Endodermal cell (in vitro differentiated cells): ENCODE measurements at regions not wholly inside any gene's neighbourhood (a gene's known extent, or its start where the extent isn't known, plus 50 kb on each side); places are given as distances from the start of the nearest gene placed in this dataset.
"Not testable (repeated sequence)": the region's sequence is repeated elsewhere in the genome, so short reads cannot be mapped to it uniquely, and the experiment has no call there.

Experiments
- DNase-seq: peaks from one replicate; pipeline ENCODE4 v3.0.0-alpha.2; 2017
- H3K27ac ChIP-seq: 2 replicates; pipeline ENCODE4 v1.5.1; 2013; ENCODE audit warnings: mild to moderate bottlenecking, low read depth, low read length, moderate library complexity
- H3K27me3 ChIP-seq: 2 replicates; pipeline ENCODE4 v1.6.1; 2013; ENCODE audit warnings: mild to moderate bottlenecking, low read length, moderate library complexity; ENCODE audit not compliant: insufficient read depth, control insufficient read depth, poor library complexity, severe bottlenecking
- H3K36me3 ChIP-seq: 2 replicates; pipeline ENCODE4 v1.7.0; 2013; ENCODE audit warnings: mild to moderate bottlenecking, low read length, moderate library complexity; ENCODE audit not compliant: control insufficient read depth, insufficient read depth
- H3K4me1 ChIP-seq: one replicate; pipeline ENCODE4 v1.7.0; 2013; ENCODE audit warnings: low read length; ENCODE audit not compliant: control insufficient read depth, insufficient read depth
- H3K4me3 ChIP-seq: 2 replicates; pipeline ENCODE4 v1.5.1; 2013; ENCODE audit warnings: mild to moderate bottlenecking, low read length, moderate library complexity
- H3K9ac ChIP-seq: 2 replicates; pipeline ENCODE4 v1.6.1; 2013; ENCODE audit warnings: mild to moderate bottlenecking, low read length, moderate library complexity; ENCODE audit not compliant: poor library complexity, severe bottlenecking; ENCODE audit errors: extremely low read depth
- H3K9me3 ChIP-seq: 2 replicates; pipeline ENCODE4 v1.6.1; 2013; ENCODE audit warnings: mild to moderate bottlenecking, low read length, moderate library complexity; ENCODE audit not compliant: control insufficient read depth
- H3K27ac Mint-ChIP-seq: 2 replicates; pipeline ENCODE4 v1.8.0; 2020; ENCODE audit warnings: mixed read lengths
- H3K27me3 Mint-ChIP-seq: 2 replicates; pipeline ENCODE4 v1.8.0; 2021; ENCODE audit warnings: mild to moderate bottlenecking, mixed read lengths; ENCODE audit not compliant: insufficient read depth
- H3K36me3 Mint-ChIP-seq: 2 replicates; pipeline ENCODE4 v1.8.0; 2020; ENCODE audit warnings: low read depth, mixed read lengths
- H3K4me1 Mint-ChIP-seq: 2 replicates; pipeline ENCODE4 v1.8.0; 2020; ENCODE audit warnings: mixed read lengths
- H3K4me3 Mint-ChIP-seq: 2 replicates; pipeline ENCODE4 v1.8.0; 2020; ENCODE audit warnings: mild to moderate bottlenecking, moderate library complexity, mixed read lengths
- H3K9me3 Mint-ChIP-seq: 2 replicates; pipeline ENCODE4 v1.8.0; 2020; ENCODE audit warnings: mild to moderate bottlenecking, mixed read lengths
- CTCF ChIP-seq: fragments of 200-600 bp; sonication (generic); conservative IDR thresholded peaks from 2 replicates; pipeline ENCODE4 v1.5.0; 2021; ENCODE audit warnings: antibody characterized with exemption, mild to moderate bottlenecking
- WGBS, 2 experiments: methylation state at CpG; one replicate each; pipeline versions ENCODE4 v1.1.5 to v1.1.7; 2013; ENCODE audit warnings: missing lambda C conversion rate in 2 of 2, mixed read lengths in 1 of 2; ENCODE audit not compliant: insufficient coverage in 1 of 2, insufficient read length in 1 of 2; 5-methylcytosine and 5-hydroxymethylcytosine counted together

- no peak for DNase-seq
- Mint-ChIP-seq H3K27ac (no peak overlapping the region), H3K4me3 (no peak overlapping the region), H3K9me3 (peaks cover 1% of the 10 kb centered on the region), H3K36me3 (no peaks in the 10 kb centered on the region), H3K27me3 (no peaks in the 10 kb centered on the region), H3K4me1 (no peaks in the 10 kb centered on the region)
- 70 to 75% methylated on average over 4 of the region's 6 CpGs for WGBS, 2 experiments
- Histone ChIP-seq H3K4me3 (no peak overlapping the region), H3K4me1 (no peaks in the 10 kb centered on the region), H3K36me3 (no peaks in the 10 kb centered on the region), H3K27me3 (no peaks in the 10 kb centered on the region), H3K9ac (no peak overlapping the region), H3K9me3 (no peaks in the 10 kb centered on the region), H3K27ac (no peak overlapping the region)
- no peak for TF ChIP-seq CTCF
These were observed 666.2 kb downstream of the SLITRK6 start for GRCh38 chr13:85132986-85133385.

GRCh38 chr13:85123501-85123900 lies 675.7 kb downstream of the SLITRK6 start:
- not testable (repeated sequence) for H3K4me1 Mint-ChIP-seq, H3K27ac ChIP-seq, H3K9ac ChIP-seq, DNase-seq, H3K4me3 ChIP-seq, H3K4me1 ChIP-seq, H3K4me3 Mint-ChIP-seq, H3K9me3 ChIP-seq, H3K27me3 Mint-ChIP-seq, H3K27me3 ChIP-seq, H3K36me3 Mint-ChIP-seq, H3K27ac Mint-ChIP-seq, H3K36me3 ChIP-seq
- 64% methylated on average over 9 of the region's 14 CpGs; no CpG with 5 or more reads in 1 of the 2 experiments for WGBS, 2 experiments
- H3K9me3 Mint-ChIP-seq: peaks cover 16% of the 10 kb centered on the region

- no peak for TF ChIP-seq CTCF
- Mint-ChIP-seq H3K36me3 (no peaks in the 10 kb centered on the region), H3K27me3 (no peaks in the 10 kb centered on the region), H3K4me3 (no peak overlapping the region), H3K27ac (no peak overlapping the region), H3K9me3 (peaks cover 4% of the 10 kb centered on the region), H3K4me1 (no peaks in the 10 kb centered on the region)
- no peak for DNase-seq
- H3K27me3 ChIP-seq: no peaks in the 10 kb centered on the region
- no peak overlapping the region for H3K9ac ChIP-seq
- no peak overlapping the region for H3K4me3 ChIP-seq
- no peaks in the 10 kb centered on the region for H3K9me3 ChIP-seq
- H3K36me3 ChIP-seq: no peaks in the 10 kb centered on the region
- no peak overlapping the region for H3K27ac ChIP-seq
- 99% methylated on average over 3 of the region's 3 CpGs; no CpG with 5 or more reads in 1 of the 2 experiments for WGBS, 2 experiments
- no peaks in the 10 kb centered on the region for H3K4me1 ChIP-seq
These were observed 690.9 kb downstream of the SLITRK6 start for GRCh38 chr13:85108356-85108755.

- no peak for DNase-seq
- Mint-ChIP-seq H3K27ac (no peak overlapping the region), H3K36me3 (no peaks in the 10 kb centered on the region), H3K9me3 (peaks cover 7% of the 10 kb centered on the region), H3K27me3 (peaks cover 5% of the 10 kb centered on the region), H3K4me1 (peaks cover 13% of the 10 kb centered on the region), H3K4me3 (no peak overlapping the region)
- H3K27ac ChIP-seq: no peak overlapping the region
- WGBS, 2 experiments: 92 to 94% methylated on average over 3 of the region's 3 CpGs
- H3K4me3 ChIP-seq: no peak overlapping the region
- TF ChIP-seq CTCF: no peak
- H3K27me3 ChIP-seq: no peaks in the 10 kb centered on the region
- peaks cover 5% of the 10 kb centered on the region for H3K9me3 ChIP-seq
- H3K36me3 ChIP-seq: no peaks in the 10 kb centered on the region
- H3K9ac ChIP-seq: no peak overlapping the region
- H3K4me1 ChIP-seq: no peaks in the 10 kb centered on the region
These were observed 700.0 kb downstream of the SLITRK6 start for GRCh38 chr13:85099245-85099644.
